Endothelial cell of umbilical vein (primary cell): ENCODE measurements at regions not wholly inside any gene's neighbourhood (a gene's known extent, or its start where the extent isn't known, plus 50 kb on each side); places are given as distances from the start of the nearest gene placed in this dataset.

Experiments
- BruUV-seq: library from RNA; stranded (reverse); fragments of 400-500 nt; replicated peaks from 2 replicates; lab custom pipeline; 2021; lab: Mats Ljungman, UMichigan
- CTCF ChIA-PET: fragments of 300-600, 350-600 bp; sonication (Branson Sonifier 250); formaldehyde crosslinking; loops from one replicate; lab custom pipeline; 2021; ENCODE audit warnings: antibody characterized with exemption, inconsistent platforms; lab: Charles Lee
- POLR2A ChIA-PET: fragments of 300-600, 350-600 bp; sonication (Branson Sonifier 250); formaldehyde crosslinking; loops from one replicate; lab custom pipeline; 2021; ENCODE audit warnings: antibody characterized with exemption, inconsistent platforms; lab: Charles Lee
- DNase-seq: peaks from one replicate; pipeline ENCODE4 v3.0.0-alpha.2; 2011; ENCODE audit warnings: low read depth, low spot score
- FAIRE-seq: peaks from 2 replicates; lab custom pipeline; 2011; peaks lifted over from hg19 to GRCh38; lab: Jason Lieb, UNC
- H2AFZ ChIP-seq: 2 replicates; pipeline ENCODE4 v1.6.0; 2012; ENCODE audit warnings: low read depth, low read length, control low read depth, inconsistent platforms
- H3K27ac ChIP-seq: 2 replicates; pipeline ENCODE4 v1.5.1; 2011; ENCODE audit warnings: low read depth, mild to moderate bottlenecking, control low read depth, low read length, moderate library complexity; ENCODE audit not compliant: insufficient read depth
- H3K27me3 ChIP-seq, 2 experiments: 2 replicates each; pipeline versions ENCODE4 v1.6.0 to v1.6.1; 2011; ENCODE audit warnings: low read length in 2 of 2, mixed read lengths in 1 of 2; ENCODE audit not compliant: control insufficient read depth in 2 of 2, insufficient read depth in 2 of 2
- H3K36me3 ChIP-seq, 2 experiments: 2 replicates in 1 of 2; 3 replicates in 1 of 2; pipeline ENCODE4 v1.5.1; 2011; ENCODE audit warnings: low read length in 2 of 2, mild to moderate bottlenecking in 1 of 2, moderate library complexity in 1 of 2; ENCODE audit not compliant: control insufficient read depth in 2 of 2, insufficient read depth in 2 of 2; ENCODE audit errors: extremely low read depth in 1 of 2
- H3K4me1 ChIP-seq: 3 replicates; pipeline ENCODE4 v1.5.1; 2011; ENCODE audit warnings: mild to moderate bottlenecking, low read length; ENCODE audit not compliant: control insufficient read depth, insufficient read depth; ENCODE audit errors: extremely low read depth
- H3K4me2 ChIP-seq: 2 replicates; pipeline ENCODE4 v1.6.1; 2011; ENCODE audit warnings: low read length, control low read depth, mixed read lengths; ENCODE audit not compliant: insufficient read depth
- H3K4me3 ChIP-seq, 3 experiments: fragments of 200-600 bp in 1 of 3; sonication (generic), shearing (Covaris generic) in 1 of 3; replicated peaks in 1 of 3; 2 replicates each; pipeline ENCODE4 v1.5.1; 2011 to 2016; ENCODE audit warnings: control low read depth in 3 of 3, low read length in 3 of 3, mild to moderate bottlenecking in 2 of 3, inconsistent platforms in 1 of 3, low read depth in 1 of 3, moderate library complexity in 1 of 3; ENCODE audit not compliant: insufficient read depth in 1 of 3
- H3K79me2 ChIP-seq: 2 replicates; pipeline ENCODE4 v1.6.0; 2012; ENCODE audit warnings: low read length, inconsistent platforms; ENCODE audit not compliant: control insufficient read depth, insufficient read depth
- H3K9ac ChIP-seq: replicated peaks from 2 replicates; pipeline ENCODE3; 2011; ENCODE audit warnings: low read length, control low read depth; ENCODE audit not compliant: insufficient read depth; ENCODE audit errors: extremely low read depth
- H3K9me1 ChIP-seq: replicated peaks from 3 replicates; pipeline ENCODE4 v1.6.0; 2011; ENCODE audit warnings: mild to moderate bottlenecking, low read length; ENCODE audit not compliant: control insufficient read depth, insufficient read depth; ENCODE audit errors: extremely low read depth
- H3K9me3 ChIP-seq: replicated peaks from 2 replicates; pipeline ENCODE4 v1.5.1; 2012; ENCODE audit warnings: low read length, inconsistent platforms; ENCODE audit not compliant: control insufficient read depth, insufficient read depth
- H4K20me1 ChIP-seq: replicated peaks from 2 replicates; pipeline ENCODE3; 2011; ENCODE audit warnings: mild to moderate bottlenecking, low read length; ENCODE audit not compliant: control insufficient read depth, insufficient read depth; ENCODE audit errors: extremely low read depth
- EZH2 ChIP-seq: IDR thresholded peaks from 2 replicates; pipeline ENCODE4 v1.6.1; 2012; ENCODE audit warnings: borderline replicate concordance, low read depth, mild to moderate bottlenecking, moderate library complexity, low read length, inconsistent platforms; ENCODE audit not compliant: severe bottlenecking
- FOS ChIP-seq: IDR thresholded peaks from 2 replicates; pipeline ENCODE4 v1.6.1; 2011; ENCODE audit warnings: mild to moderate bottlenecking, low read length, moderate library complexity, borderline replicate concordance; ENCODE audit not compliant: insufficient read depth
- JUN ChIP-seq: IDR thresholded peaks from 2 replicates; pipeline ENCODE4 v1.6.1; 2011; ENCODE audit warnings: borderline replicate concordance, low read depth; ENCODE audit not compliant: insufficient read length, insufficient read depth
- MAX ChIP-seq: IDR thresholded peaks from 2 replicates; pipeline ENCODE4 v1.6.1; 2011; ENCODE audit not compliant: insufficient read depth, insufficient read length
- MYC ChIP-seq: IDR thresholded peaks from one replicate; pipeline ENCODE4 v1.6.1; 2011; ENCODE audit warnings: mild to moderate bottlenecking, low read depth, low read length
- POLR2A ChIP-seq: IDR thresholded peaks from 2 replicates; pipeline ENCODE4 v1.6.1; 2012; ENCODE audit warnings: low read depth, mild to moderate bottlenecking, control low read depth, low read length
- POLR2AphosphoS5 ChIP-seq: IDR thresholded peaks from 2 replicates; pipeline ENCODE4 v1.6.1; 2012; ENCODE audit warnings: low read depth, mild to moderate bottlenecking, control low read depth, low read length, moderate library complexity; ENCODE audit not compliant: insufficient read depth
- dilution Hi-C: fragments of 300-500 bp; cut with MboI; formaldehyde crosslinking; loops from one replicate; pipeline ENCODE4 v1.15.0; 2019; ENCODE audit warnings: low sequenced_read_pairs; ENCODE audit not compliant: extremely low pct_ligation_motif_present
- intact Hi-C: fragments of 100-400 bp; cut with micrococcal nuclease; formaldehyde crosslinking; loops from one replicate; pipeline ENCODE4 v1.10.0; 2022
- TF ChIP-seq, protein P1 (sequence below), 2 donors: IDR thresholded peaks; 1 replicate in 1 of 2; 2 replicates in 1 of 2; pipeline ENCODE4 v1.5.1; 2011; ENCODE audit warnings: low read length in 2 of 2, mild to moderate bottlenecking in 2 of 2, moderate library complexity in 2 of 2, control low read depth in 1 of 2, inconsistent platforms in 1 of 2, low read depth in 1 of 2; ENCODE audit not compliant: insufficient read depth in 1 of 2; ENCODE audit errors: extremely low read depth in 1 of 2

- FAIRE-seq (no peak), DNase-seq (no peak)
- dilution Hi-C loops, result no loop called here
- Histone ChIP-seq H3K4me1 (no peaks in the 10 kb centered on the region), H3K9me1 (no peaks in the 10 kb centered on the region), H3K4me3 (no peak overlapping the region), H2AFZ (no peak overlapping the region), H3K9me3 (peaks cover 1% of the 10 kb centered on the region), H3K36me3 (no peaks in the 10 kb centered on the region), H4K20me1 (no peaks in the 10 kb centered on the region), H3K4me2 (no peak overlapping the region), H3K9ac (no peak overlapping the region), H3K27ac (no peak overlapping the region), H3K79me2 (no peaks in the 10 kb centered on the region), H3K27me3 (no peaks in the 10 kb centered on the region)
- intact Hi-C loops, result no loop called here
- BruUV-seq, result no TSS peak
- TF ChIP-seq MYC (no peak), FOS (no peak), JUN (no peak), POLR2A (no peak), EZH2 (no peak), MAX (no peak), POLR2AphosphoS5 (no peak)
- TF ChIP-seq, protein P1, sequence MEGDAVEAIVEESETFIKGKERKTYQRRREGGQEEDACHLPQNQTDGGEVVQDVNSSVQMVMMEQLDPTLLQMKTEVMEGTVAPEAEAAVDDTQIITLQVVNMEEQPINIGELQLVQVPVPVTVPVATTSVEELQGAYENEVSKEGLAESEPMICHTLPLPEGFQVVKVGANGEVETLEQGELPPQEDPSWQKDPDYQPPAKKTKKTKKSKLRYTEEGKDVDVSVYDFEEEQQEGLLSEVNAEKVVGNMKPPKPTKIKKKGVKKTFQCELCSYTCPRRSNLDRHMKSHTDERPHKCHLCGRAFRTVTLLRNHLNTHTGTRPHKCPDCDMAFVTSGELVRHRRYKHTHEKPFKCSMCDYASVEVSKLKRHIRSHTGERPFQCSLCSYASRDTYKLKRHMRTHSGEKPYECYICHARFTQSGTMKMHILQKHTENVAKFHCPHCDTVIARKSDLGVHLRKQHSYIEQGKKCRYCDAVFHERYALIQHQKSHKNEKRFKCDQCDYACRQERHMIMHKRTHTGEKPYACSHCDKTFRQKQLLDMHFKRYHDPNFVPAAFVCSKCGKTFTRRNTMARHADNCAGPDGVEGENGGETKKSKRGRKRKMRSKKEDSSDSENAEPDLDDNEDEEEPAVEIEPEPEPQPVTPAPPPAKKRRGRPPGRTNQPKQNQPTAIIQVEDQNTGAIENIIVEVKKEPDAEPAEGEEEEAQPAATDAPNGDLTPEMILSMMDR (IDR thresholded peaks at IDR 0.05; ENCODE audit: extremely low read depth in 1 of 2, insufficient read depth in 1 of 2, low read depth in 1 of 2, low read length in 2 of 2), result no peak
- ChIA-PET CTCF (no interaction called here), POLR2A (no interaction called here)
Measured at GRCh38 chr3:161759444-161759843, 262.8 kb downstream of the OTOL1 start.
